HEK293T (cell line): ENCODE measurements at regions not wholly inside any gene's neighbourhood (a gene's known extent, or its start where the extent isn't known, plus 50 kb on each side); places are given as distances from the start of the nearest gene placed in this dataset.

ENCODE experiments used
- FOXK2 ChIP-seq: fragments of 450-650 bp; IDR thresholded peaks from 2 replicates; pipeline ENCODE4 v1.6.1; 2016; ENCODE audit warnings: mild to moderate bottlenecking
- FOXM1 ChIP-seq: fragments of 450-650 bp; IDR thresholded peaks from 2 replicates; pipeline ENCODE4 v1.6.1; 2017; ENCODE audit warnings: mild to moderate bottlenecking, borderline replicate concordance
- SP1 ChIP-seq: fragments of 450-650 bp; IDR thresholded peaks from 2 replicates; pipeline ENCODE4 v1.6.1; 2017
- TARDBP ChIP-seq: fragments of 450-650 bp; IDR thresholded peaks from 2 replicates; pipeline ENCODE4 v1.6.1; 2016

GRCh38 chr4:165803005-165803404 is 70.0 kb upstream of the TLL1 start:
- no peak for TF ChIP-seq FOXK2
- TF ChIP-seq SP1, result no peak
- no peak for TF ChIP-seq TARDBP
- no peak for TF ChIP-seq FOXM1
